ENCODE measurements at regions not wholly inside any gene's neighbourhood (a gene's known extent, or its start where the extent isn't known, plus 50 kb on each side); places are given as distances from the start of the nearest gene placed in this dataset.
"Not testable (repeated sequence)": the region's sequence is repeated elsewhere in the genome, so short reads cannot be mapped to it uniquely, and the experiment has no call there.

GRCh38 chrX:9394212-9394611 lies 70.6 kb upstream of the TBL1X start:
- TF ChIP-seq CTCF (conservative IDR thresholded peaks at IDR 0.05) = no peak
- TF ChIP-seq ZFX (IDR thresholded peaks at IDR 0.05) = no peak
- H3K27ac ChIP-seq = no peak overlapping the region

GRCh38 chrX:9396930-9397329 lies 67.9 kb upstream of the TBL1X start:
- TF ChIP-seq CTCF (conservative IDR thresholded peaks at IDR 0.05) (no peak), ZFX (IDR thresholded peaks at IDR 0.05) (no peak)
- no peak overlapping the region for H3K27ac ChIP-seq

GRCh38 chrX:9401051-9401450 lies 63.8 kb upstream of the TBL1X start:
- no peak for TF ChIP-seq ZFX (IDR thresholded peaks at IDR 0.05)
- no peak for TF ChIP-seq CTCF (conservative IDR thresholded peaks at IDR 0.05)
- H3K27ac ChIP-seq = no peak overlapping the region

GRCh38 chrX:9403374-9403773 lies 61.5 kb upstream of the TBL1X start:
- no peak overlapping the region for H3K27ac ChIP-seq
- TF ChIP-seq ZFX (IDR thresholded peaks at IDR 0.05) (no peak), CTCF (conservative IDR thresholded peaks at IDR 0.05) (no peak)

- H3K27ac ChIP-seq = not testable (repeated sequence)
These were observed 59.2 kb upstream of the TBL1X start for GRCh38 chrX:9405635-9406034.

GRCh38 chrX:9410889-9411288 lies 54.0 kb upstream of the TBL1X start:
- H3K27ac ChIP-seq = not testable (repeated sequence)

GRCh38 chrX:9411682-9412081 lies 53.2 kb upstream of the TBL1X start:
- H3K27ac ChIP-seq = not testable (repeated sequence)

GRCh38 chrX:9414416-9414815 lies 50.4 kb upstream of the TBL1X start:
- TF ChIP-seq ZFX (IDR thresholded peaks at IDR 0.05) (no peak), CTCF (conservative IDR thresholded peaks at IDR 0.05) (no peak)
- H3K27ac ChIP-seq = no peak overlapping the region

Measured in C4-2B (cell line).